OCI-LY7 (cell line): ENCODE measurements at regions not wholly inside any gene's neighbourhood (a gene's known extent, or its start where the extent isn't known, plus 50 kb on each side); places are given as distances from the start of the nearest gene placed in this dataset.

Experiments used
- EZH2phosphoT487 ChIP-seq: fragments of 200-600 bp; sonication (generic); IDR thresholded peaks from 2 replicates; pipeline ENCODE4 v1.6.1; 2018; ENCODE audit warnings: low read depth, borderline replicate concordance, mild to moderate bottlenecking, mixed run types, antibody characterized with exemption, low read length, moderate library complexity, mixed read lengths
- TF ChIP-seq, protein P1 (sequence below): fragments of 200-600 bp; sonication (generic); conservative IDR thresholded peaks from 2 replicates; pipeline ENCODE4 v1.5.1; 2014; ENCODE audit warnings: mild to moderate bottlenecking, antibody characterized with exemption, low read length, moderate library complexity, mixed read lengths

DNA sequence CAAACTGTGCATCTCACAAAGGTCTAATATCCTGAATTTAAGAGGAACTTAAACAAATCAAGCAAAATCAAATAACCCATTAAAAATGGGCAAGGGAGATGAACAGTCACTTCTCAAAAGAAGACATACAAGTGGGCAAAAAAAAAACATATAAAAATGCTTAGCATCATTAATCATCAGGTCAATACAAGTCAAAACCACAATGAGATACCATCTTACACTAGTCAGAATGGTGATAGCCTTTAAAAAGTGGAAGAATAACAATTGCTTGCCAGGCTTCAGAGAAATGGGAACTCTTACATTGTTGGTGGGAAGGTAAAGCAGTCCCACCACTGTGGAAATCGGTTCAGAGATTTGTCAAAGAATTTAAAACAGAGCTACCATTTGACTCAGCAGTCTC lies 646.7 kb upstream of the PTCHD4 start:
- TF ChIP-seq, protein P1, sequence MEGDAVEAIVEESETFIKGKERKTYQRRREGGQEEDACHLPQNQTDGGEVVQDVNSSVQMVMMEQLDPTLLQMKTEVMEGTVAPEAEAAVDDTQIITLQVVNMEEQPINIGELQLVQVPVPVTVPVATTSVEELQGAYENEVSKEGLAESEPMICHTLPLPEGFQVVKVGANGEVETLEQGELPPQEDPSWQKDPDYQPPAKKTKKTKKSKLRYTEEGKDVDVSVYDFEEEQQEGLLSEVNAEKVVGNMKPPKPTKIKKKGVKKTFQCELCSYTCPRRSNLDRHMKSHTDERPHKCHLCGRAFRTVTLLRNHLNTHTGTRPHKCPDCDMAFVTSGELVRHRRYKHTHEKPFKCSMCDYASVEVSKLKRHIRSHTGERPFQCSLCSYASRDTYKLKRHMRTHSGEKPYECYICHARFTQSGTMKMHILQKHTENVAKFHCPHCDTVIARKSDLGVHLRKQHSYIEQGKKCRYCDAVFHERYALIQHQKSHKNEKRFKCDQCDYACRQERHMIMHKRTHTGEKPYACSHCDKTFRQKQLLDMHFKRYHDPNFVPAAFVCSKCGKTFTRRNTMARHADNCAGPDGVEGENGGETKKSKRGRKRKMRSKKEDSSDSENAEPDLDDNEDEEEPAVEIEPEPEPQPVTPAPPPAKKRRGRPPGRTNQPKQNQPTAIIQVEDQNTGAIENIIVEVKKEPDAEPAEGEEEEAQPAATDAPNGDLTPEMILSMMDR, result no peak
- no peak for TF ChIP-seq EZH2phosphoT487
